ENCODE measurements at regions not wholly inside any gene's neighbourhood (a gene's known extent, or its start where the extent isn't known, plus 50 kb on each side); places are given as distances from the start of the nearest gene placed in this dataset.

- TF ChIP-seq CTCF (IDR thresholded peaks at IDR 0.05) (no peak), POLR2A (IDR thresholded peaks at IDR 0.05) (no peak)
Observed at GRCh38 chrX:37956223-37956622, 50.1 kb upstream of the SYTL5 start.
